ENCODE measurements at regions not wholly inside any gene's neighbourhood (a gene's known extent, or its start where the extent isn't known, plus 50 kb on each side); places are given as distances from the start of the nearest gene placed in this dataset.

- H3K4me2 ChIP-seq (ENCODE audit: control insufficient read depth, extremely low read depth, insufficient read depth, low read depth, low read length) = no peak overlapping the region
- H3K9me3 ChIP-seq (ENCODE audit: control insufficient read depth, low read depth, low read length) = no peaks in the 10 kb centered on the region
- no peak overlapping the region for H2AFZ ChIP-seq (ENCODE audit: control insufficient read depth, low read length)
- no peak overlapping the region for H3K4me3 ChIP-seq (ENCODE audit: control insufficient read depth in 2 of 3, extremely low read depth in 1 of 3, insufficient read depth in 2 of 3, low read depth in 1 of 3, low read length in 3 of 3)
- no peaks in the 10 kb centered on the region for H3K79me2 ChIP-seq (ENCODE audit: control insufficient read depth, insufficient read depth, low read length)
- H3K9ac ChIP-seq (ENCODE audit: control insufficient read depth, extremely low read depth, insufficient read depth, low read length) = no peak overlapping the region
- TF ChIP-seq CTCF (optimal IDR thresholded peaks at IDR 0.05 in 1 of 3, IDR thresholded peaks at IDR 0.05 in 1 of 3, conservative IDR thresholded peaks at IDR 0.05 in 1 of 3; ENCODE audit: extremely low read depth in 1 of 3, insufficient read depth in 2 of 3, low read length in 3 of 3) = no peak
- no peak for TF ChIP-seq EZH2 (IDR thresholded peaks at IDR 0.05; ENCODE audit: low read length)
- H3K27me3 ChIP-seq (ENCODE audit: control insufficient read depth, extremely low read depth, insufficient read depth, low read length) = no peaks in the 10 kb centered on the region
- no peak for FAIRE-seq
- no peaks in the 10 kb centered on the region for H4K20me1 ChIP-seq (ENCODE audit: control insufficient read depth, extremely low read depth, insufficient read depth, low read length)
- no peaks in the 10 kb centered on the region for H3K36me3 ChIP-seq (ENCODE audit: control insufficient read depth in 2 of 2, extremely low read depth in 1 of 2, insufficient read depth in 2 of 2, low read length in 2 of 2)
- H3K9me1 ChIP-seq (ENCODE audit: control insufficient read depth, extremely low read depth, insufficient read depth, low read length) = no peaks in the 10 kb centered on the region
- no peak for DNase-seq (ENCODE audit: low read depth, low spot score)
- dilution Hi-C loops (cut with MboI; ENCODE audit: extremely low pct_ligation_motif_present, low sequenced_read_pairs) = no loop called here
- H3K4me1 ChIP-seq (ENCODE audit: control insufficient read depth, extremely low read depth, insufficient read depth, low read length) = no peaks in the 10 kb centered on the region
- no peak overlapping the region for H3K27ac ChIP-seq (ENCODE audit: control insufficient read depth, insufficient read depth, low read length)
Measured at GRCh38 chr5:145129797-145130196, 705.3 kb downstream of the PRELID2 start.

GRCh38 chr5:145124806-145125205 is 710.3 kb downstream of the PRELID2 start:
- H3K27me3 ChIP-seq (ENCODE audit: control insufficient read depth, extremely low read depth, insufficient read depth, low read length) = no peaks in the 10 kb centered on the region
- no peak for TF ChIP-seq EZH2 (IDR thresholded peaks at IDR 0.05; ENCODE audit: low read length)
- no peaks in the 10 kb centered on the region for H3K36me3 ChIP-seq (ENCODE audit: control insufficient read depth in 2 of 2, extremely low read depth in 1 of 2, insufficient read depth in 2 of 2, low read length in 2 of 2)
- no peak overlapping the region for H3K4me2 ChIP-seq (ENCODE audit: control insufficient read depth, extremely low read depth, insufficient read depth, low read depth, low read length)
- no peaks in the 10 kb centered on the region for H3K79me2 ChIP-seq (ENCODE audit: control insufficient read depth, insufficient read depth, low read length)
- H3K27ac ChIP-seq (ENCODE audit: control insufficient read depth, insufficient read depth, low read length) = no peak overlapping the region
- no peak for DNase-seq (ENCODE audit: low read depth, low spot score)
- no peak overlapping the region for H2AFZ ChIP-seq (ENCODE audit: control insufficient read depth, low read length)
- dilution Hi-C loops (cut with MboI; ENCODE audit: extremely low pct_ligation_motif_present, low sequenced_read_pairs) = no loop called here
- no peaks in the 10 kb centered on the region for H4K20me1 ChIP-seq (ENCODE audit: control insufficient read depth, extremely low read depth, insufficient read depth, low read length)
- FAIRE-seq = no peak
- H3K9me3 ChIP-seq (ENCODE audit: control insufficient read depth, low read depth, low read length) = no peaks in the 10 kb centered on the region
- no peak overlapping the region for H3K9ac ChIP-seq (ENCODE audit: control insufficient read depth, extremely low read depth, insufficient read depth, low read length)
- no peak overlapping the region for H3K4me3 ChIP-seq (ENCODE audit: control insufficient read depth in 2 of 3, extremely low read depth in 1 of 3, insufficient read depth in 2 of 3, low read depth in 1 of 3, low read length in 3 of 3)
- H3K9me1 ChIP-seq (ENCODE audit: control insufficient read depth, extremely low read depth, insufficient read depth, low read length) = no peaks in the 10 kb centered on the region
- no peaks in the 10 kb centered on the region for H3K4me1 ChIP-seq (ENCODE audit: control insufficient read depth, extremely low read depth, insufficient read depth, low read length)

GRCh38 chr5:145118611-145119010 is 716.5 kb downstream of the PRELID2 start:
- Histone ChIP-seq H3K79me2 (ENCODE audit: control insufficient read depth, insufficient read depth, low read length) (no peaks in the 10 kb centered on the region), H3K4me3 (ENCODE audit: control insufficient read depth in 2 of 3, extremely low read depth in 1 of 3, insufficient read depth in 2 of 3, low read depth in 1 of 3, low read length in 3 of 3) (no peak overlapping the region), H3K36me3 (ENCODE audit: control insufficient read depth in 2 of 2, extremely low read depth in 1 of 2, insufficient read depth in 2 of 2, low read length in 2 of 2) (no peaks in the 10 kb centered on the region), H3K9me1 (ENCODE audit: control insufficient read depth, extremely low read depth, insufficient read depth, low read length) (no peaks in the 10 kb centered on the region), H3K27ac (ENCODE audit: control insufficient read depth, insufficient read depth, low read length) (no peak overlapping the region), H3K4me1 (ENCODE audit: control insufficient read depth, extremely low read depth, insufficient read depth, low read length) (no peaks in the 10 kb centered on the region), H3K4me2 (ENCODE audit: control insufficient read depth, extremely low read depth, insufficient read depth, low read depth, low read length) (no peak overlapping the region), H3K27me3 (ENCODE audit: control insufficient read depth, extremely low read depth, insufficient read depth, low read length) (no peaks in the 10 kb centered on the region), H2AFZ (ENCODE audit: control insufficient read depth, low read length) (no peak overlapping the region), H3K9me3 (ENCODE audit: control insufficient read depth, low read depth, low read length) (no peaks in the 10 kb centered on the region), H3K9ac (ENCODE audit: control insufficient read depth, extremely low read depth, insufficient read depth, low read length) (no peak overlapping the region), H4K20me1 (ENCODE audit: control insufficient read depth, extremely low read depth, insufficient read depth, low read length) (no peaks in the 10 kb centered on the region)
- DNase-seq (ENCODE audit: low read depth, low spot score) = no peak
- dilution Hi-C loops (cut with MboI; ENCODE audit: extremely low pct_ligation_motif_present, low sequenced_read_pairs) = no loop called here
- no peak for TF ChIP-seq CTCF (optimal IDR thresholded peaks at IDR 0.05 in 1 of 3, IDR thresholded peaks at IDR 0.05 in 1 of 3, conservative IDR thresholded peaks at IDR 0.05 in 1 of 3; ENCODE audit: extremely low read depth in 1 of 3, insufficient read depth in 2 of 3, low read length in 3 of 3)
- no peak for TF ChIP-seq EZH2 (IDR thresholded peaks at IDR 0.05; ENCODE audit: low read length)
- FAIRE-seq = no peak

Data from keratinocyte (primary cell).